Loucy (cell line): ENCODE measurements at regions not wholly inside any gene's neighbourhood (a gene's known extent, or its start where the extent isn't known, plus 50 kb on each side); places are given as distances from the start of the nearest gene placed in this dataset.
"Not testable (repeated sequence)": the region's sequence is repeated elsewhere in the genome, so short reads cannot be mapped to it uniquely, and the experiment has no call there.

ENCODE experiments used
- H2AFZ ChIP-seq: fragments of 200-600 bp; sonication (generic); 2 replicates; pipeline ENCODE4 v1.6.0; 2016; ENCODE audit warnings: antibody characterized with exemption, mild to moderate bottlenecking, low read length, moderate library complexity
- H3F3A ChIP-seq: fragments of 200-600 bp; 2 replicates; pipeline ENCODE4 v1.6.0; 2016; ENCODE audit warnings: antibody characterized with exemption, low read depth, mild to moderate bottlenecking
- H3K27me3 ChIP-seq: fragments of 200-600 bp; sonication (generic); 2 replicates; pipeline ENCODE4 v1.6.1; 2014; ENCODE audit warnings: low read length, mild to moderate bottlenecking; ENCODE audit not compliant: insufficient read depth, poor library complexity, severe bottlenecking
- H3K36me3 ChIP-seq: fragments of 200-600 bp; sonication (generic); 2 replicates; pipeline ENCODE4 v1.6.1; 2016; ENCODE audit warnings: low read length; ENCODE audit not compliant: insufficient read depth
- H3K4me1 ChIP-seq: fragments of 200-600 bp; sonication (generic); 2 replicates; pipeline ENCODE4 v1.5.1; 2014; ENCODE audit warnings: low read length, mild to moderate bottlenecking; ENCODE audit not compliant: insufficient read depth, poor library complexity, severe bottlenecking
- H3K4me2 ChIP-seq: fragments of 200-600 bp; sonication (generic); 2 replicates; pipeline ENCODE4 v1.6.0; 2014; ENCODE audit warnings: antibody characterized with exemption, low read length, low read depth, mild to moderate bottlenecking; ENCODE audit not compliant: poor library complexity, severe bottlenecking
- H3K4me3 ChIP-seq: fragments of 200-600 bp; sonication (generic); 2 replicates; pipeline ENCODE4 v1.5.1; 2014; ENCODE audit warnings: low read length, mild to moderate bottlenecking, mixed read lengths; ENCODE audit not compliant: poor library complexity, severe bottlenecking
- H3K79me2 ChIP-seq: fragments of 200-600 bp; sonication (generic); 2 replicates; pipeline ENCODE4 v1.6.1; 2014; ENCODE audit warnings: low read length; ENCODE audit not compliant: insufficient read depth
- H3K9ac ChIP-seq: fragments of 200-600 bp; sonication (generic); 2 replicates; pipeline ENCODE4 v1.6.0; 2014; ENCODE audit warnings: mild to moderate bottlenecking, low read depth, low read length, moderate library complexity; ENCODE audit not compliant: poor library complexity, severe bottlenecking
- H3K9me2 ChIP-seq: fragments of 200-600 bp; sonication (generic); replicated peaks from 2 replicates; pipeline ENCODE4 v1.6.1; 2016; ENCODE audit warnings: low read depth, low read length, mixed read lengths
- H3K9me3 ChIP-seq: fragments of 200-600 bp; sonication (generic); 2 replicates; pipeline ENCODE4 v1.6.1; 2014; ENCODE audit warnings: mild to moderate bottlenecking, antibody characterized with exemption, low read length, low read depth; ENCODE audit not compliant: insufficient read depth
- H4K20me1 ChIP-seq: fragments of 200-600 bp; sonication (generic); 2 replicates; pipeline ENCODE4 v1.6.0; 2014; ENCODE audit warnings: antibody characterized with exemption, low read length, mild to moderate bottlenecking; ENCODE audit not compliant: insufficient read depth, poor library complexity, severe bottlenecking
- EZH2phosphoT487 ChIP-seq: fragments of 200-600 bp; IDR thresholded peaks from 2 replicates; pipeline ENCODE4 v1.6.1; 2018; ENCODE audit warnings: antibody characterized with exemption, mild to moderate bottlenecking, moderate library complexity, borderline replicate concordance
- TF ChIP-seq, protein P1 (sequence below): fragments of 200-600 bp; sonication (generic); conservative IDR thresholded peaks from 2 replicates; pipeline ENCODE4 v1.5.1; 2014; ENCODE audit warnings: mild to moderate bottlenecking, antibody characterized with exemption, low read length

DNA sequence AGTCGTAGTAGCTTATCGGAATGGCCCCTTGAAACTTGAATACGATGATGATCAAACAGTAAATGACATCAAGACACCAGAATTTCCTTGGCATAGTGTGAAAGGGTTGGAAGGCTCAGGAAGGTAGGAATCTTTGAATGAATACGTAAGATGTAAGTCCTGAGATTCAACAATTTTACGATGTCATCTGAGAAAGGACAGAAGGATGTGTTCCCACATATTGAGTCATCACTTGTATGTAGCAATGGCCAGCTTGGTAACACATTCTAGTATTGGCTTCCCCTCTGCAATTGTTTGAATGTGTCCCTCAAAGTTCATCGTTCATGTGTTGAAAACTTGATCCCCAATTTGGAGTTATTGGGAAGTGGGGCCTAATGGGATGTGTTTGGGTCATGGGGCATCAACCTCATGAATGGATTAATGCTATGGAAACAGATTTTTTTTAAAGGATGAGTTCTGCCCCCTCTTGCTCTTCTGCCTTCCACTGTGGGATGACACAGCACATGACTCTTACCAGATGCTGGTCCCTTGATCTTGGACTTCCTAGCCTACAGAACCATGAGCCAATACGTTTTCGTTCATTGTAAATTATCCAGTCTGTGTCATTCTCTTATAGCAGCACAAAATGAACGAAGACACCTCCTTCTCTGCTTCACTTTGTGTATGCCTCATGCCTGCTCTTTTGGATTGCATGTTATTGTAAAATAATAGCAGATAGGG is 284.6 kb downstream of the BCAT1 start:
- H3K9ac ChIP-seq = no peak overlapping the region
- no peak overlapping the region for H2AFZ ChIP-seq
- H3K4me1 ChIP-seq = no peaks in the 10 kb centered on the region
- no peak overlapping the region for H3K4me3 ChIP-seq
- H3K9me3 ChIP-seq = no peaks in the 10 kb centered on the region
- no peaks in the 10 kb centered on the region for H3K79me2 ChIP-seq
- no peaks in the 10 kb centered on the region for H4K20me1 ChIP-seq
- H3K27me3 ChIP-seq = no peaks in the 10 kb centered on the region
- TF ChIP-seq, protein P1, sequence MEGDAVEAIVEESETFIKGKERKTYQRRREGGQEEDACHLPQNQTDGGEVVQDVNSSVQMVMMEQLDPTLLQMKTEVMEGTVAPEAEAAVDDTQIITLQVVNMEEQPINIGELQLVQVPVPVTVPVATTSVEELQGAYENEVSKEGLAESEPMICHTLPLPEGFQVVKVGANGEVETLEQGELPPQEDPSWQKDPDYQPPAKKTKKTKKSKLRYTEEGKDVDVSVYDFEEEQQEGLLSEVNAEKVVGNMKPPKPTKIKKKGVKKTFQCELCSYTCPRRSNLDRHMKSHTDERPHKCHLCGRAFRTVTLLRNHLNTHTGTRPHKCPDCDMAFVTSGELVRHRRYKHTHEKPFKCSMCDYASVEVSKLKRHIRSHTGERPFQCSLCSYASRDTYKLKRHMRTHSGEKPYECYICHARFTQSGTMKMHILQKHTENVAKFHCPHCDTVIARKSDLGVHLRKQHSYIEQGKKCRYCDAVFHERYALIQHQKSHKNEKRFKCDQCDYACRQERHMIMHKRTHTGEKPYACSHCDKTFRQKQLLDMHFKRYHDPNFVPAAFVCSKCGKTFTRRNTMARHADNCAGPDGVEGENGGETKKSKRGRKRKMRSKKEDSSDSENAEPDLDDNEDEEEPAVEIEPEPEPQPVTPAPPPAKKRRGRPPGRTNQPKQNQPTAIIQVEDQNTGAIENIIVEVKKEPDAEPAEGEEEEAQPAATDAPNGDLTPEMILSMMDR = no peak
- no peak for TF ChIP-seq EZH2phosphoT487
- H3K4me2 ChIP-seq = no peak overlapping the region
- H3K9me2 ChIP-seq = no peaks in the 10 kb centered on the region
- H3F3A ChIP-seq = no peaks in the 10 kb centered on the region
- no peaks in the 10 kb centered on the region for H3K36me3 ChIP-seq

GRCh38 chr12:24661657-24662096 is 287.2 kb downstream of the BCAT1 start:
- H3F3A ChIP-seq = no peaks in the 10 kb centered on the region
- H3K4me1 ChIP-seq = no peaks in the 10 kb centered on the region
- H3K4me3 ChIP-seq = no peak overlapping the region
- H3K9me3 ChIP-seq = no peaks in the 10 kb centered on the region
- no peak overlapping the region for H2AFZ ChIP-seq
- H4K20me1 ChIP-seq = no peaks in the 10 kb centered on the region
- TF ChIP-seq, protein P1 = no peak
- TF ChIP-seq EZH2phosphoT487 = no peak
- H3K9ac ChIP-seq = no peak overlapping the region
- H3K4me2 ChIP-seq = no peak overlapping the region
- H3K36me3 ChIP-seq = no peaks in the 10 kb centered on the region
- no peaks in the 10 kb centered on the region for H3K9me2 ChIP-seq
- H3K27me3 ChIP-seq = no peaks in the 10 kb centered on the region
- no peaks in the 10 kb centered on the region for H3K79me2 ChIP-seq

GRCh38 chr12:24659016-24659415 is 289.9 kb downstream of the BCAT1 start:
- Histone ChIP-seq H3K36me3 (no peaks in the 10 kb centered on the region), H3K79me2 (no peaks in the 10 kb centered on the region), H3K9ac (no peak overlapping the region), H3K9me3 (no peaks in the 10 kb centered on the region), H2AFZ (no peak overlapping the region), H3K27me3 (no peaks in the 10 kb centered on the region), H3K4me3 (no peak overlapping the region), H3K4me2 (no peak overlapping the region), H3F3A (no peaks in the 10 kb centered on the region), H3K9me2 (no peaks in the 10 kb centered on the region), H4K20me1 (no peaks in the 10 kb centered on the region), H3K4me1 (no peaks in the 10 kb centered on the region)
- no peak for TF ChIP-seq EZH2phosphoT487
- TF ChIP-seq, protein P1 = no peak

DNA sequence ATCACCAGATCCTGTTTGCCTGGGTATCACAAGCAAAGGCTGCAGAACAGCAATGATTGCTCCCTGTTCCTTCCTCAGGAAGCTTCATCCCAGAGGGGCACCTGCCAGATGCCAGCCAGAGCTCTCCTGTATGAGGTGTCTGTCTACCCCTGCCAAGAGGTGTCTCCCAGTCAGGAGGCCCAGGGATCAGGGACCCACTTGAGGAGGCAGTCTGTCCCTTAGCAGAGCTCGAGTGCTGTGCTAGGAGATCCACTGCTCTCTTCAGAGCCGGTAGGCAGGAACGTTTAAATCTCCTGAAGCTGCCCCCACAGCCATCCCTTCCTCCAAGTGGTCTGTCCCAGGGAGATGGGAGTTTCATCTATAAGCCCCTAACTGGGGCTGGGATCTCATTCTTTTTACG is 294.6 kb downstream of the BCAT1 start:
- not testable (repeated sequence) for H3K4me3 ChIP-seq, H3F3A ChIP-seq, H4K20me1 ChIP-seq, H3K79me2 ChIP-seq, H3K27me3 ChIP-seq, H3K9me2 ChIP-seq, H3K9ac ChIP-seq, H3K4me1 ChIP-seq, H2AFZ ChIP-seq, H3K9me3 ChIP-seq, H3K36me3 ChIP-seq, H3K4me2 ChIP-seq
